Sigmoid colon (tissue), 4 donors: ENCODE measurements at regions not wholly inside any gene's neighbourhood (a gene's known extent, or its start where the extent isn't known, plus 50 kb on each side); places are given as distances from the start of the nearest gene placed in this dataset.

ENCODE experiments used
- CTCF ChIP-seq, 4 experiments: fragments of 450-650 bp in 3 of 4; fragments of 200-600 bp in 1 of 4; IDR thresholded peaks; one replicate each; pipeline ENCODE4 v1.5.1; 2016 to 2019; ENCODE audit warnings: antibody characterized with exemption in 4 of 4, mild to moderate bottlenecking in 3 of 4, moderate library complexity in 2 of 4
- EP300 ChIP-seq, 4 donors: sonication (generic); formaldehyde crosslinking; IDR thresholded peaks; one replicate each; pipeline ENCODE4 v1.6.1; 2017; ENCODE audit warnings: antibody characterized with exemption in 4 of 4
- POLR2A ChIP-seq, 2 donors: fragments of 450-650 bp; IDR thresholded peaks; one replicate each; pipeline ENCODE4 v1.6.1; 2016; ENCODE audit warnings: antibody characterized with exemption in 2 of 2, mild to moderate bottlenecking in 2 of 2, moderate library complexity in 2 of 2
- POLR2AphosphoS5 ChIP-seq, 4 donors: sonication (generic); formaldehyde crosslinking; IDR thresholded peaks; one replicate each; pipeline ENCODE4 v1.6.1; 2017; ENCODE audit warnings: antibody characterized with exemption in 4 of 4

- TF ChIP-seq POLR2A (IDR thresholded peaks at IDR 0.05) (no peak), CTCF (IDR thresholded peaks at IDR 0.05) (no peak), POLR2AphosphoS5 (IDR thresholded peaks at IDR 0.05) (no peak), EP300 (IDR thresholded peaks at IDR 0.05) (no peak)
Measured at GRCh38 chr17:79258843-79259242, 184.2 kb downstream of the ENGASE start.
